ENCODE measurements at regions not wholly inside any gene's neighbourhood (a gene's known extent, or its start where the extent isn't known, plus 50 kb on each side); places are given as distances from the start of the nearest gene placed in this dataset.

- Histone ChIP-seq H3K9me3 (ENCODE audit: control insufficient read depth in 2 of 3, insufficient read depth in 1 of 3, low read length in 3 of 3) (no peaks in the 10 kb centered on the region), H3K36me3 (ENCODE audit: control insufficient read depth in 2 of 3, insufficient read depth in 3 of 3, low read length in 3 of 3) (no peaks in the 10 kb centered on the region), H3K27ac (ENCODE audit: low read depth in 2 of 2, low read length in 2 of 2) (no peak overlapping the region), H3K9ac (ENCODE audit: low read length in 3 of 3) (no peak overlapping the region), H3K27me3 (ENCODE audit: control insufficient read depth, insufficient read depth, low read length) (no peaks in the 10 kb centered on the region), H3K4me1 (ENCODE audit: control insufficient read depth in 2 of 3, insufficient read depth in 2 of 3, low read depth in 1 of 3, low read length in 3 of 3) (no peaks in the 10 kb centered on the region), H3K4me3 (ENCODE audit: low read length in 3 of 3) (no peak overlapping the region)
- no peak for FAIRE-seq
- TF ChIP-seq CTCF (IDR thresholded peaks at IDR 0.05; ENCODE audit: borderline replicate concordance, extremely low read depth, insufficient read depth): no peak
- intact Hi-C loops (cut with DNase I): no loop called here
- no peak for DNase-seq
These were observed 1214.3 kb upstream of the SORCS1 start for GRCh38 chr10:108378779-108379178.

- no peak for TF ChIP-seq CTCF (IDR thresholded peaks at IDR 0.05; ENCODE audit: borderline replicate concordance, extremely low read depth, insufficient read depth)
These were observed 1211.2 kb upstream of the SORCS1 start for GRCh38 chr10:108375691-108376090.

GRCh38 chr10:108374991-108375390, 1210.5 kb upstream of the SORCS1 start:
- Histone ChIP-seq H3K27ac (ENCODE audit: low read depth in 2 of 2, low read length in 2 of 2) (no peak overlapping the region), H3K9me3 (ENCODE audit: control insufficient read depth in 2 of 3, insufficient read depth in 1 of 3, low read length in 3 of 3) (no peaks in the 10 kb centered on the region), H3K36me3 (ENCODE audit: control insufficient read depth in 2 of 3, insufficient read depth in 3 of 3, low read length in 3 of 3) (no peaks in the 10 kb centered on the region), H3K27me3 (ENCODE audit: control insufficient read depth, insufficient read depth, low read length) (no peaks in the 10 kb centered on the region), H3K4me1 (ENCODE audit: control insufficient read depth in 2 of 3, insufficient read depth in 2 of 3, low read depth in 1 of 3, low read length in 3 of 3) (no peaks in the 10 kb centered on the region), H3K9ac (ENCODE audit: low read length in 3 of 3) (no peak overlapping the region), H3K4me3 (ENCODE audit: low read length in 3 of 3) (no peak overlapping the region)
- DNase-seq: no peak
- no peak for FAIRE-seq
- intact Hi-C loops (cut with DNase I): no loop called here
- TF ChIP-seq CTCF (IDR thresholded peaks at IDR 0.05; ENCODE audit: borderline replicate concordance, extremely low read depth, insufficient read depth): no peak

More at GRCh38 chr10:108375691-108376090, 1211.2 kb upstream of the SORCS1 start:
- H3K9me3 ChIP-seq (ENCODE audit: control insufficient read depth in 2 of 3, insufficient read depth in 1 of 3, low read length in 3 of 3): no peaks in the 10 kb centered on the region
- intact Hi-C loops (cut with DNase I): no loop called here
- no peak overlapping the region for H3K27ac ChIP-seq (ENCODE audit: low read depth in 2 of 2, low read length in 2 of 2)
- H3K9ac ChIP-seq (ENCODE audit: low read length in 3 of 3): no peak overlapping the region
- no peak for FAIRE-seq
- no peaks in the 10 kb centered on the region for H3K27me3 ChIP-seq (ENCODE audit: control insufficient read depth, insufficient read depth, low read length)
- no peaks in the 10 kb centered on the region for H3K4me1 ChIP-seq (ENCODE audit: control insufficient read depth in 2 of 3, insufficient read depth in 2 of 3, low read depth in 1 of 3, low read length in 3 of 3)
- H3K4me3 ChIP-seq (ENCODE audit: low read length in 3 of 3): no peak overlapping the region
- H3K36me3 ChIP-seq (ENCODE audit: control insufficient read depth in 2 of 3, insufficient read depth in 3 of 3, low read length in 3 of 3): no peaks in the 10 kb centered on the region
- DNase-seq: no peak

- no peak for TF ChIP-seq CTCF (IDR thresholded peaks at IDR 0.05; ENCODE audit: borderline replicate concordance, extremely low read depth, insufficient read depth)
- no peak overlapping the region for H3K27ac ChIP-seq (ENCODE audit: low read depth in 2 of 2, low read length in 2 of 2)
- no peaks in the 10 kb centered on the region for H3K4me1 ChIP-seq (ENCODE audit: control insufficient read depth in 2 of 3, insufficient read depth in 2 of 3, low read depth in 1 of 3, low read length in 3 of 3)
- H3K4me3 ChIP-seq (ENCODE audit: low read length in 3 of 3): no peak overlapping the region
- H3K27me3 ChIP-seq (ENCODE audit: control insufficient read depth, insufficient read depth, low read length): no peaks in the 10 kb centered on the region
- no peaks in the 10 kb centered on the region for H3K9me3 ChIP-seq (ENCODE audit: control insufficient read depth in 2 of 3, insufficient read depth in 1 of 3, low read length in 3 of 3)
- no peaks in the 10 kb centered on the region for H3K36me3 ChIP-seq (ENCODE audit: control insufficient read depth in 2 of 3, insufficient read depth in 3 of 3, low read length in 3 of 3)
- FAIRE-seq (no peak), DNase-seq (no peak)
- H3K9ac ChIP-seq (ENCODE audit: low read length in 3 of 3): no peak overlapping the region
- intact Hi-C loops (cut with DNase I): no loop called here
These were observed 1201.0 kb upstream of the SORCS1 start for GRCh38 chr10:108365541-108365940.

Measured in kidney (tissue), 13 donors.